Mesenteric fat pad (tissue), 1 donor: ENCODE measurements at regions not wholly inside any gene's neighbourhood (a gene's known extent, or its start where the extent isn't known, plus 50 kb on each side); places are given as distances from the start of the nearest gene placed in this dataset.

Experiments used
- DNase-seq: peaks from one replicate; pipeline ENCODE4 v3.0.0-alpha.2; 2020; ENCODE audit warnings: low spot score
- donor health status: DM: yes; HTN: yes; CAD: no.

DNA sequence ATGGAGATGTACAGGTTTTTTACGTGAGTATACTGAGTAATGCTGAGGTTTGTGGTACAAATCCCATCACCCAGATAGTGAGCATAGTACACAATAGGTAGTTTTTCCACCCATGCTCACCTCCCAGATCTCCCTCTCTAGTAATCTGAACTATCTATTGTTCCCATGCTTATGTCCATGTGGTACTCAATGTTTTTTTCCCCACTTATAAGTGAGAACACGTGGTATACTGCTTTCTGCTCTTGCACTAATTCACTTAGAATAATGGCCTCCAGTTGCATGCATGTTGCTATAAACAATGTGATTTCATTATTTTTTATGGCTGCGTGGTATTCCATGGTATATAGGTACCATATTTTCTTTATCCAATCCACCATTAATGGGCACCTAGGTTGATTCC lies 593.9 kb downstream of the ANXA1 start:
- no peak for DNase-seq

DNA sequence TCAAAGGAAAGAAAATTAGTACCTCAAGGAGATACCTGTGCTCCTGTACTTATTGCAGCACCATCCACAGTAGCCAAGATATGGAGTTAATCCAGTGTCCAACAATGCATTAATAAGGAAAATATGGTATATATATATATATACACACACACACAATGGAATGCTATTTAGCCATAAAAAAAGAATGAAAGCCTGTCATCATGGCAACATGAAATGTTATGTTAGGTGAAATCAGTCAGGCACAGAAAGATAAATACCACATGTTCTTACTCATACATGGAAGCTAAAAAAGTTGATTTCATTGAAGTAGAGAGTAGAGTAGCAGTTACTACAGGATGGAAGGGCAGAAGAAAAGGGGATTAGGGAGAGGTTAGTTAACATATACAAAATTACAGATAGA lies 601.5 kb downstream of the ANXA1 start:
- no peak for DNase-seq

DNA sequence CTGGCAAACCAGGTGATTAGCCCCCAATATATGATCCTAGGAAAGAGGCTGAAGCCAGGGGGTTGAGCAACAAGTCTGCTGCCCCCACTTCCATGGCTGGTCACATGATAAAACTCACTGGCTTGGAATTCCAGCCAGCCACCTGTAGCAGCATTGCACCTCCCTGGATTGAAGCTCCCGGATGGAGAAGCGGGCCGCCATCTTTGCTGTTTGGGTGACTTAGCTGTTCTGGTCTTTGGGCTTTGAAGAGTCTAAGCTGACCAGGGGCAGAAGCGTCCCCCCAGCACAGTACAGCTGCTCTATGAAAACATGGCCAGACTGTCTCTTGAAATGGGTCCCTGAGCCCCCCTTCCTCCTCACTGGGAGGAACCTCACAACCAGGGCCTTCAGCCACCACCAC lies 610.2 kb downstream of the ANXA1 start:
- no peak for DNase-seq

DNA sequence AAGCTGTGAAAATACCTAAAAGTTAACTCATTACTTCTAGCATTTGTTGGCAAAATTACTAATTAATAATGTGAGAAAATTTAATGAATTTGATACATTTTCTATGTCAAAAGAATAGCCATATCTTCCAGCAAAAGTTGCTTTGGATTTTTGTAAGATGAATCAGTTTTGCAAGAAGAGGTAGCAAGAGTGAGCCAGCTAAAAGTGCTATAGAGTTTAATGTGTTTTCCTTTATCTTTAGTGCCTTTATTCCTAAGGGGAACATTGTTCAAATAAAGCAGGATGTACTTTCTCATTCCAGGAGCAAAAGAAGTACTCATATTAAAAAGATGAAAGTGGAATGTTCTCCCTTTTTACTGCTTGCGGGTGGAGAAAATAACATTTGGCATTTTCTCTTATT lies 622.2 kb downstream of the ANXA1 start:
- DNase-seq, result no peak

DNA sequence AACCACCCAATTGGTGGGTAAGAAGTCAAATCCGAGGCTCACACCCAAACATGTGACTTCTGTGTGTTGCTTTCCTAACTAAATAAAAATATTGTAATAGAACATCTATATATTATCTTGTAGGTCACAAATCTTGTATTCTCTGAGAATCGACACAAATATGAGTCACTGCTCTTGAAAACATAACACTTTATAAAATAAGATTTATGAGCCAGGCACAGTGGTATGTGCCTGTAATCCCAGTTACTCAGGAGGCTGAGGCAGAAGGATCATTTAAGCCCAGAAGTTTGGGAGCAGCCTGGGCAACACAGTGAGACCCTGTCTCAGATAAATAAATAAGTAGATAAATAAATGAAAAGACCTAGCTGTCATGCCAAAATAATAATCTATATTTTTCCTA lies 624.1 kb downstream of the ANXA1 start:
- DNase-seq, result no peak

DNA sequence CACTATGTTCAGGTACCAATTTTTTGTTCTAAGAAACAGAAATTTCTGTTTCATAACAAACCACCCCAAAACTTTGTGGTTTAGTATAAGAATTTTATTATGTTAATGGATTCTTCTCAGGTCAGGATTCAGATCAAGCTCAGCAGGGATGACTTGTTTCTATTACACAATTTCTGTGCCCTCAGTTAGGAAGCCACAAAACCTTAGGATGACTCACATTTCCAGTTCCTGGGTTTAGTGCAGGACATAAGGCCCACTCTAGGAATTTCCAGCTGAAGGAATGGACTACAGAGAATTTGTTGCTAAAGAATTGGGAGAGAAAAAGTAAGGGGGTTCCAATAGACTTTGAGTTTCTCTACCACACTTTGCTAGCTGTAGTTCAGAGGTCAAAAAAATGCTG lies 629.3 kb downstream of the ANXA1 start:
- DNase-seq, result no peak

DNA sequence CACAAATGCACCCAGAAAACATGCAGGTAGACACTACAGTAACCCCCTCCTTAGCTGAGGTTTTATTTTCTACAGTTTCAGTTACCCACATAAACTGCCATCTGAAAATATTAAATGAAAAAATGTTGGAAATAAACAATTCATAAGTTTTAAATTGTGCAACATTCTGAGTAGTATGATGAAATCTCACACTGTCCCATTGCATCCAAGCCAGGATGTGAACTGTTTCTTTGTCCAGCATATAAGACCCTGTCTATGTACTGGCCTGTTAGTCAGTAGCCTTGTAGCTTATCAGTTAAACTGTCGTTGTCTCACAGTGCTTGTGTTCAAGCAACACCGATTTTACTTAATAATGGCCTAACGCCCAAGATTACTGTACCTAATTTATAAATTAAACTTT lies 630.5 kb downstream of the ANXA1 start:
- DNase-seq, result no peak

DNA sequence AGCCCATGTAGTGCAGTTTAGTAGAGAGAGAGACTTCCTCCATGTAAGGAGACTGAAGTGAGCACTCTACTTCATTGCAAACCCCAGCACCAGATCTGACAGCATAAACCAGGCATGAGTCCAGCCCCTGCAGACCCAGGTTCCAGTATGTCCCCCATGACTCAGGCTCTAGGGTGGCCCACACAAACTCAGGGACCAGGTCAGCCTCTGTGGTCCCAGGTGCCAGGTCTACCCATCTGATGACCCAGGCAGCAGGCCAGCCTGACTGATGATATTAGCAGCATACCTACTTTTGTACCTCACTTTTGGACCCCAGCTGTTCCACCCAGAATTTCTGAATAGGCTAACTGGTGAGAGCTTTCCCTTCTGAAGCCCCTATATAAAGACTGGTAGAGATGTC lies 647.8 kb downstream of the ANXA1 start:
- peak; percentile 77 for DNase-seq

DNA sequence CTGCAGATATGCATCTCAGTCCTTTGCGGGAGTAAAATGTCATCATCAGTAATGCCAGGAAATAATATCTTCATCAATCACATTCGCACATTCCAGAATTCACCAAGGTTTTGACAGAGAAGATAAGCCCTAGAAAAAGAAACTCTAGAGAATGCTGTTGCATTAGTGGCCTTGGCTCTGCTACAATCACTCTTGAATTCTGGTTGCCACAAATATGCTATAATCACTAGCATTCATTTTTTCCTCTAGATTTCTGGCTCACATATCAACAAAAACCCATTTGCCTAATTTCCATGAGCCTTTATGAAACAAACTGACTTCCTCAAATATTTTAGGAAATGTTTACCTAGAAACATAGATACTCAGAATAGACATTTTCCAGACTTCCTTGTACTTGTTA lies 653.4 kb downstream of the ANXA1 start:
- no peak for DNase-seq

DNA sequence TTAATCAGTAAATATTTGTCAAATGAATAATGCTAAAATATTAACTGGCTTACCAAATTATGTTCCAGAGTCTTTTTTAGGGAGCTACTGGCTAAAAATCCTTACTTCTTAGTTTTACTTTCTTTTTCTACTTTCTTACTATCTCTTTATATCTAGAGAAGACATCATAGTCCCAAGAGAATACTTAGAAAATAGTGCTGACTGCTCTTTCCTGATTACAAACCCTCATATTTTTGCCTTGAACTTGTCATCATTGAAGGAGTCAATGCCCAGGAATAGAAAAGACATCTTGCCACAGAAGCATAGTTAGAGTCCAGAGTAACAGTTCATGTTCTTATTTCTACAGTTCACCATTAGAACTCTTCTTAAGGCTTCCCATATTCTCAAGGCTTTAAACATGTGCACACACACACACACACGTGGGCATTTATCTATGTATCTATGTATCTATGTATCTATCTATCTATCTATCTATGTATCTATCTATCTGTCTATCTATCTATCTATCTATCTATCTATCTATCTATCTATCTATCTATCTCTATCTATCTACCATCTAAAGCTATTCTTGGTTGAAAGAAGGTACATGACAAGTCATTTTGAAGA lies 654.3 kb downstream of the ANXA1 start:
- no peak for DNase-seq

DNA sequence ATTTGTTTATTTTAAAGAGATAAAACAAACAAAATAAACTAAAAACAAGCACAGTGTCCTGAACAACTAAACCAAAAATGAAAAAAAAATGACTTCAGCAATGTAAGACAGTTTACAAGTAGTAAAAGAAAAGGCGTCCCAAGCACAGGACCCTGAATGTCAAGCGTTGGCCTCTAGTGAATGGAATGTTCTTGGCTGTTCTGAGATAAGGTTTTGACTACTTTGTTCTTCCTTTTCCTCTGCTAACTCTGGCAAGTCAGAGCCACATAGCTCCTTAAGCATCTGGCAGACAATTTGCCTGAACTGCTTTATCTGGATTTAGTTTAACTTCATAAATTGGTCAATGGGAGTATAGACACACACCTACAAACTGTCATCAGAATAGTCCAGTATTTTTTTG lies 655.2 kb downstream of the ANXA1 start:
- DNase-seq, result no peak

DNA sequence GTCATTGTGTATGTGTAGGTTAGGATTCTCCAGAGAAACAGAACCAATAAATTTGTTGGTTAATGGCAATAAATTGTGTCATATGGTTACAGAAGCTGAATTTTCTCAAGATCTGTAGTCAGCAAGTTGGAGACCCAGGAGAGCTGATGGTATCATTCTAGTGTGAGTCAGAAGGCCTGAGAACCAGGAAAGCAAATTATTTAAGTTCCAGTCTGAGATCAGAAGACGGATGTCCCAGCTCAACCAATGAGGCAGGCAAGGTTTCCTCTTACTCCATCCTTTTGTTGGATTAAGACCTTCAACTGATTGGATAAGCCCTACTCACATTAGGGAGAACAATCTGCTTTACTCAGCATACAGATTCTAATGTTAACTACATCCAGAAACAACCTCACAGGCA lies 656.3 kb downstream of the ANXA1 start:
- DNase-seq, result no peak

DNA sequence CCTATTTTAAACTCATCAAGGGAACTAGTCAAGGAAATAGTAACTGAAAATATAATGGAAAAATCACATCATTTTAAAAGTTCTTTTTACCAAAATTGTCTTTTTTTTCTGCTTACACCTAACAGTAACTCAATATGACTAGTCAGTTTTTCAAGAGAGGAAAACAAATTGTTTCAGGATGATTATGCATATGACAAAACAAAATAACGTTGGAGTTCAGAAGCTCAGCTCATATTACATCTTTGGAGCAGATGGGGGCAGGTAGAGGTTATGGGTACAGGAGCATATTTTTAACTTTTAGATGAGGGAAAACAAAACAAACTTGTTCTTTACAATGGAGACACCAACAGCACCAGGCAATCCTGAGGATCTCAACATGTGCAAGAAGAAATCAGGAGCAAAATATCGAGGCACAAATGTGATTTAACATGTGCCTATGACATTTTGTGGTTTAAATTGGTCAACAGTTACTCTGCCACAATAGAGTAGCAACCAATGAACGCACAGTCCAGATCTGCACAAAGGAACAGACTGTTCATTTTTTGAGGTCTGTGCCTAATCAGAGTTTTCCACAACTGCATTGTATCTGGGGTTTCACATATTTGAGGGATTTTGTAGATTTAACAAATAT lies 659.0 kb downstream of the ANXA1 start:
- no peak for DNase-seq

DNA sequence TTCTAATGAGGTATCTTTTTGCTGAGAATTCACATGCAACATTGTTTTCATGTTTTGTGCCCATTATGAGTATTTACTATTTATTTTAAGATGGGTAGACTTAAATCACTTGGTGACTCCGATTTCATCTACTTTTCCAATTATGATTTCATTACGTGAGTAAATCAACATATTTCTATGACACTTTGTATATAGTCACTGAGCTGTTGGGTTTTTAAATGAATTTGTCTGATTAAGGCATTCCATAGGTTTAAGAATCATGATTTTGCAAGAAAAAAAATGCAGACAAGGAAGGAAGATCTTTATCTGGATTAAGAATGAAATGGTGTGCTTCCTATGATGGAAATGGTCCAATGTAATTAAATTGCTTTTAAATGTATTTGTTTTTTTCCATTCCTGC lies 661.9 kb downstream of the ANXA1 start:
- no peak for DNase-seq

DNA sequence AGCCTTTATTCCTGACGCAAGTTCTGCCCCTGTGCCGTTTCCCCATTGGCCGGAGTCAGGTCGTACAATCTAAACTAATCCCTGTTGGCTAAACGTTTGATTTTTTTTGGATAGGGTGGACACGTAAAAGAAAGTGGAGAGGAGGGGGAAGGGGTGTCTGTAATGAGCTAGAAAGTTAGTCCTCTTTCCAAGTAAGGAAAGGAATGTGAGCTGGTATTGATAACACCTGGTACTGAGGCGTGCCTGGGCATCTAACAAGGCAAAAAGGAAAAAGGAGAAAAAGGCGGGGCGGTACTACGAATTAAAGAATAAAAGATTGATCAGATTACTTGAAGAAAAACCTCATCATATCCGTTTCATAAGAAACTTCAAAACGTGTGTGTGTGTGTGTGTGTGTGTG lies 665.2 kb downstream of the ANXA1 start:
- DNase-seq, result no peak

DNA sequence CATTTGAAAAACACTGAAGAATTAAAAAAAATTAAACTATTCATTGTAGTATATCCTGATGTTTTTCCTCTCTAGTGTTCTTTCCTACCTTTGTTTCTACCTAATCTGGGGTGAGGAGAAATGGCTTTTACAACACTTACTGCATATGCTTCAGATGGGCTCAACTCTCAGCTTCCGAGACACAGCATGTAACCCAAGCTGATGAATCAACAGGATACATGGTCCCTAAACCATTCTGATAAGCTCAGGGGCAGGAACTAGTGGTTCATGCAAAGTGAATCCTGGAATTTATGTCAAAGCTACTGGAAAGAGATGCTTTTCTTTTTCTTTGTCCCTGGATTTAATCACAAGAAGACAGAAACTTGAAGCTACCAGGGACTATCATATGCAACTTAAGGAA lies 672.5 kb upstream of the RORB start:
- DNase-seq, result no peak

DNA sequence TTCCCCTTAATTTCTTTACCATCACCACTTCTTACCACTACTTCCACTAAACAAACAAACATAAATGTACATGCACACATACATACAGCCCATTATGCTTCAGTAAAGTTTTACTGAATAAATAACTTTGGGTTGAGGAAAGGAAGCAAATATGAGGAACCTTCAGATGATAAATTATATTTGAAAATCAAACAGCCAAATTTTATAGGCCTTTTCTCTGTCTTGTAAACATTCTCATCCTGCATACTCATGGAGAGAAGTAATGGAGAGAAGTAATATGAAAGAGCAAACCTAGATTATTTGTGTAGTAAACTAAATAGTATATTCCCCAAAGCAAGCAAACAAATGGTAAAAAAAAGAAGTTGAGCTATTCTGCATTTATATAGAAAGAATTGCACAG lies 658.3 kb upstream of the RORB start:
- no peak for DNase-seq

DNA sequence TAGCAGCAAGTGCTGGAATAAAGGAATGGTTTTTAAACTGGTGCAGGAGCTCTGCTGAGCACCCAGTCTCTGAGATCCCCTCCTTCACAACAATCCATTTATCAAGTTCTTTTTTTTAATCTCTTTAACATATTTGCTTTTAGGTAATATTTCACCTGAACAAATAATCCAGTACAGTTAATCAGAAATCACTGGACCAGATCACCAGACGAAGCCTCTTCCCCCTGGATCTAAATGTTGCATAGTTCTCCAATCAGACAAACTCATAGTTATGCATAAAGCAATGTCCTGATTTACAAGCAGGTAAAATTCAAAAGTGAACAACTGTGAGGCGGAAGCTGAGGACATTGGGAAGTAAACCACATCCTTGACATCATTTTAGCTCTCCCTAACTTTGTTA lies 657.7 kb upstream of the RORB start:
- no peak for DNase-seq

DNA sequence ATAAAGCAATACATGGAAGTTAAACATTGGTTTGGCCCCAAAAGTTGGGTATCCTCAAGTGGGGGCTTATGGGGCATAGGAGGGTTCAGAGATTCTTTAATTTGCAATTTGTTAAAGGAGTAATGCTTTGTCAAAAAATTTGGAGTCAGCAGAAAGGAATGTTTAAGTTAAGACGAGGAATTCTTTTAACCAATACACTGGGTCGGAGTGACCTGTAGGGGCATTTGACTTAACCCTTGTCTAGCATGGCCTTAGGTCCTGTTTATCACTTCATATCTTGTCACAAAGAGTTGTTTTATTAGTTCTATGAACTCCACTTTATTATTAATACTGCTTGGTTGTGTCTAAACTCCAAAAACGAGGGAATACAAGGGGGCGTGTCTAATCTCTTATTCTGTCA lies 656.1 kb upstream of the RORB start:
- no peak for DNase-seq

DNA sequence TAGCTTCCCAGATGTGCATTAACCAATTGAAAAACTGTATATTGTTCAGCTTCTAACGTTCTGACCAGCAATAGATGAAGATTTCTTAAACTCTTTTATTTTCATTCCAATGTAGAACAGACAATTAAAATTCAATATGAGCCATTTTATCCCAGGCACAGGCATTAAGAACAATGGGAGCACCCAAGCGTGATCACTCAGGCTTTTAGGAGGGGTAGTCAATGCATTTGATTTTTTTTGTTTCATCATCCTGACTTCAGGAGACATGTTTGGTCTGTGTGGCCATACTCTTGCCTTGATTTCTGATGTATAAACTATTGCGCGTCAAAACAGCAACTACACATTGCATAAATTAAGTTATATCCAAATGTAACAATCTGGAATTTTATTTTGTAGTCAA lies 653.0 kb upstream of the RORB start:
- no peak for DNase-seq

DNA sequence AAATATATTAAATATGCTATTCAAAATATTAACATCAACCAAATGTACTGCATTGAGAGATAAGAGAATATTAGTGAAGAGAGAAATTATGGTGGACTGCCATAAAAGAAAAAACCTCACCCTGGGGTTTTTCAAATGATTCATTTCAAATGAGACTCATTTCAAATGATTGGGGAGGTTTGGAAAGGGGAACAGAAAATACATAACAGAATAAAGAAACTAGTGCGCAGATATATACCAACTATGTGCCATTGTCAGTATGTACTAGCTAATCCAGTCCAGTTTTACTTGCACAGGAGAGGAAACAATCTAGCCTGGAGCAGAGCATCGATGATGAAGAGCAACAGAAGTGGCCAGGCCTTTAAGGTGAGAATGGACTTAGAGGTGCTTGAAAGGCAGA lies 651.6 kb upstream of the RORB start:
- DNase-seq, result no peak

DNA sequence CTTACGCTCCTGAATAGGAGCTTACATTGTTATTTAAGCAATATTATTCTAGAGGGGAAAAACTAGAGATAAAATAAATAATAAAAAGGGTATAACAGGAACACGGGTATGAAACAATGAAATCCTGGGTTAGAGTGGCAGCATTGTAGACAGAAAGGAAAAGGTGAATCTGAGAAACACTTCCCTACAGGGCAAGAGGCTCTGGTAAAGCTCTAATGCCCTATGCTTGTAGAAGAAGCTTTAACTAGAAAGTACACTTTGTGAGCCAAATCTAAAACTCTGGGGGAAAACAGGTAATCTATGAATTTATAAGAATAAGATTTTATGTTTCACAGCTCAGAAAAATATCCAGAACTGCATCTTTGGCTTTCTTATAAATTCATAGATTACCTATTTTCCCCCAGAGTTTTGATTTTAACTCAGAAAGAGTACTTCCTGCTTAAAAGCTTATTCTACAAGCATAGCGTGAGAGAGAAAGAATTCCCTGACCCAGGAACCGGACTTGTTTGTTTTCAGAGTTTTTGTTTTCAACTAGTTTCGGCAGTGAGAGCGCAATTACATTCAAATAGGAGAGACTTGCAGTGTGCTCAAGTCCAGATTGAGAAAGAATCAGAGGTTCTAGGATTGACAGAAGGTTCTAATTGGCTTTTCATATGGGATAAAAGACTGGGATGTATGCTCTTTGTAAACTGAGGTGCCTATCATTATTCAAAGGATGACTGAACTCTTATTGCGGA lies 651.0 kb upstream of the RORB start:
- DNase-seq, result no peak

DNA sequence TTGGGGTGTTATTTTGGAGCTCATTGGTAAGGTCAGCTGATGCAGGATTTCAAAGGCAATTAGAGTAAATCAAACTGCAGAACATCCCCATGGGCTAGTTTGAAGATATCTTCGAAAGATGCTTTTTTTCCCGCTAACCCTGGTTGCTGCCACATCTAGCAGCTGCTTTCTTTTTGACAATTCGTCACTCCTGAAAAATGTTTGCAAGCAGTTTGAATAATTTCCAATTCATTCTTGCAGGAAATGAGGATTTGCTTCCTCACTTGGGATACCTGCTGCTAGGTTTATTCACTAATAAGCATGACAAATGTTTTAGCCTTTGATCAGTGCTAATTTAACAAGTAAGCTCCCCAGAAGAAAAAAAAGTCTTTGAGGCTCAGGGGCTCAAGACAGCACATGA lies 649.6 kb upstream of the RORB start:
- no peak for DNase-seq
